Left cardiac atrium (tissue), 4 donors: ENCODE measurements at regions not wholly inside any gene's neighbourhood (a gene's known extent, or its start where the extent isn't known, plus 50 kb on each side); places are given as distances from the start of the nearest gene placed in this dataset.

Experiments used
- ATAC-seq, 2 donors: fragments of 200-7000 bp; cut with Tn5 transposase; one replicate each; pipeline ENCODE4 v1.9.1; 2020; ENCODE audit warnings: mild to moderate bottlenecking in 2 of 2, moderate library complexity in 2 of 2
- DNase-seq: peaks from one replicate; pipeline ENCODE4 v3.0.0-alpha.2; 2020
- intact Hi-C, 2 donors: fragments of 100-400 bp; cut with DNase I; formaldehyde crosslinking; loops; one replicate each; pipeline versions ENCODE4 v1.14.1 to v1.15.1; 2022 to 2023
- donor health status: DM: no; HTN: yes; CAD: no.
- donor health status: DM: no; HTN: yes; CAD: no; lungs with severe emphysema.
- donor health status: DM: yes; HTN: yes; CAD: no.
- donor health status: Dilated cardiomyopathy.

DNA sequence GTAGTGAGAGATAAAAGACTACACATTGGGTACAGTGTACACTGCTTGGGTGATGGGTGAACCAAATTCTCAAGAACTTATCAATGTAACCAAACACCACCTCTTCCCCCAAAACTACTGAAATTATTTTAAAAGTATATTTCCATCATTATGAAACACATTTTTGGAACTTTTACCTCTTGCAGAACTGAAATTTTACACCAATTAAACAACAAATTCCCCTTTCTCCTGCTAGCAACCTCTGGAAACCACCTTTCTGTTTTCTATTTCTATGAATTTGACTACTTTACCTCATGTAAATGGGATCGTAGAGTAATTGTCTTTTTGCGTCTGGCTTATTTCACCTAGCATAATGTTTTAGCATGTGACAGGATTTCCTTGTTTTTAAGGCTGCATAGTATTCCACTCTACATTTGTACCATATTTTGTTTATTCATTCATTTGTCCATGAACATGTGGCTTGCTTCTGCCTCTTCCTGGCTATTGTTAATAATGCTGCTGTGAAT, 149.9 kb upstream of the PHACTR1 start:
- ATAC-seq (no peak), DNase-seq (no peak)
- intact Hi-C loops = no loop called here

DNA sequence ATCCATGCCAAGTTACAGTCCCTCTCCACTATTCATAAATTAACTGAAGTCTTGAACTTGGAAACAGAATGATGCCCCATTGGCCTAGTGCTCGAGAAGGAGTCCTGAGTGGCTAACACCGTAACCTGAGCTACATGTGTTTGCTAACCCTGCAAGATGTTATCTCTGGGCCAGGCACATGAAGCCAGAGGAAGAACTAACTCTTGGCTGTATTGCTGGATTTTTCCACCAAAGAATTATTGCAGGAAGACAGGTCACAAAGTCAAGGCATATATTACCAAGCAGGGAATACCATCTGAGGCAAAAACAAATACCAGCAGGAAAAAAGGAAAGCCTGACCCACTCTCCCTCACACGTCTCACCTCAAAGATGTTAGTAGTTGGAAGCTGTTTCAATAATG, 148.9 kb upstream of the PHACTR1 start:
- ATAC-seq (no peak), DNase-seq (no peak)
- intact Hi-C loops = no loop called here

DNA sequence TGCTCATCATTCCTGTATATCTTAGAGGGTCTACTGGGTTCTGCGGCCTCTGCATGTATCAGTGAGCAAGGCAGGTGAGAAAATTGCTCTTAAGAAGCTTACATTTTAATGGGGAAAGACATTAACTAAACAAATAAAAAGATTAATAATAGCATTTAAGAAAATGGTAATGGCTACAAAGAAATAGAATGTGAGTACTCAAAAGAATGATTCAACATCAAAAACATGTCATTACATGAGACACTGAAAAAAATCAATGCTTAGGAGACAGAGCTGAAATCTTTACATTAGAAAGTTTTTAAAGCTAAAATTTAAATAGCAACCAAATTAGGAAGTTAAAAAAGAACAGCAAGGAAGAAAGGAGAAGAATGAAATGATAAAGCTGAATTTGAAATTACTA, 146.9 kb upstream of the PHACTR1 start:
- ATAC-seq (no peak), DNase-seq (no peak)
- intact Hi-C loops = no loop called here

DNA sequence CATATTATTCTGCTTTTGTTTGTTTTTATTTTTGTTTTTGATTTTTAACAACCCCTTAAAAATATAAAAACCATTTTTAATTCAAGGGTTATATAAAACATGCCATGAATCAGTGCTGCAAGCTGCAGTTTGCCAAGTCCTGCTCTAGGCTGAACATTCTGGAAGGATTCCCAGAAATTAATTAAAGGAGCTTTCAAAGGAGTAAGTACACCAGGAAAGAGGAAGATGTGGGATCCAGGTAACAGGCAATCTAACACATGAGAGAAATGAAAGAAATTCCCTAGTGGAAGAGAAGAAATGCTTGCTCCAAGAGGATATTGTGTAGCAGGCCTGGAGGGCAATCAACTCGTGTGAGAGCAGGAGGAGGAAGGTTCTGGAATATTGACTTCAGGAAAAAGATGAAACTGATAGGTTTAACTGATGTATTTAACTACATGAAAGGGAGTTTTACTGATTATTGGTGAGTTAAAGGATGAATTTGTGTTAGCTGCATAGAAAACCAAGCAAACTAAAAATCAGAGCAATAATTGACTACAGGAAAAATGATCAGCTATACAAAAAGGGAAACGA, 146.0 kb upstream of the PHACTR1 start:
- intact Hi-C loops = no loop called here
- peak; percentile 34 to 58 for ATAC-seq
- no peak for DNase-seq

DNA sequence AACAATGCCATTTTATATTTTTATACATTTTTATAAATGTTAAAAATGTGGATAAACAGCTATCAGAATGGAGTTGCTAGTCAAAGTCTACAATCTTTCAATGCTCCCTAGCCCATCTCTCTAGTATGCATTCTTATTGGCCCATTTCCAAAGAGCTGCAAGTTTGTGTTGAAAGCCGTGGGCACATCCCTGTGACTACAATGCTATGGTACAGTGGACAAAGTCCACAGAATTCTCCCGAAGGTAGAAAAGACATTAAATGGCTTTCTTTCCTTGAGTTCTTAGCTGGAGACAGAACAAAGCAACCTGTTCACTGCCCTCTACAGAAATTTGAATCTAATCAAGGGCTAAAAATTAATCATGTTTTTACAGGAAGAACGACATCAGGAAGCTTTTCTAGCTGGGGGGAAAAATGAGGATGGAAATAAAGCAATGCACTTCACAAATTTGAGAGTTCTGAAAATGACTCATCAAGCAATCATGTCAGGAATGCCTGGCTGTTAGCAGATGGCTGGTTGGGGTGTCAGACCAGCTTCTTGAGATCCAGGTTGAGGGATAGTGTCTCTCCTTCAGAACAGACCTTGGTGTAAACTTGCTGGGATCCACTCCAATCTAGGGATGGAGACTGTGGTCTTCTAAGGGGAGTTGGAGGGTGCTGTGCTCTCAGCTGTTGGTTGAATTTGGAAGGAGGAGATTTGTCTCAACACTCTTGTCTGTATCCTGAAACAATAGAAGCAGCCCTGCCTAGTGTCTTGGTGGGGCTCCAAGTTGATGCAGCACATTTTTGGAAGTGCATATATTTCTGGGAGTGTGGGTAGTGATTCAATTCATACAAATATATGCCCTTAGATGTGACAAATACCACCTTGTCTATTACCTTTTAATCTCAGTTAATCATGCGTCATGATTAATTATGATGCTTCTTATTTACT, 143.4 kb upstream of the PHACTR1 start:
- peak in 1 of 2 donors; percentile 63 for ATAC-seq
- intact Hi-C loops = no loop called here
- DNase-seq = no peak

DNA sequence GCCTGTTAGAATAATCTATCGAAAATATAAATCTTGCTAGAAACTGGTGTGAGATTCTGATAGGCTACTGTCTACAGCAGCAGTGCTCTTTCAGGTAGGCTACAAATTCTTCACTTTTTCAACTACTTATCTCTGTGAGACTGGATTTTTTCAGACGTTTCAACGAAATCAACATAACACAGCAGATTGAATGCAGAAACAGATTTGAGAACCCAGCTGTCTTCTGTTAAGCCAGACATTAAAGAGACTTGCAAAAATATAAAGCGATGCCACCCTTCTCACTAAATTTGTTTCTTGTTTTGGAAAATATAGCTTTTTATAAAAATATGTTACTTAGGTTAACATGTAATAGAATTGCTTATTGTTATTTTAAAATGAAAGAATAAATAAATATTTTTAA, 140.6 kb upstream of the PHACTR1 start:
- intact Hi-C loops = no loop called here
- ATAC-seq = no peak
- no peak for DNase-seq

DNA sequence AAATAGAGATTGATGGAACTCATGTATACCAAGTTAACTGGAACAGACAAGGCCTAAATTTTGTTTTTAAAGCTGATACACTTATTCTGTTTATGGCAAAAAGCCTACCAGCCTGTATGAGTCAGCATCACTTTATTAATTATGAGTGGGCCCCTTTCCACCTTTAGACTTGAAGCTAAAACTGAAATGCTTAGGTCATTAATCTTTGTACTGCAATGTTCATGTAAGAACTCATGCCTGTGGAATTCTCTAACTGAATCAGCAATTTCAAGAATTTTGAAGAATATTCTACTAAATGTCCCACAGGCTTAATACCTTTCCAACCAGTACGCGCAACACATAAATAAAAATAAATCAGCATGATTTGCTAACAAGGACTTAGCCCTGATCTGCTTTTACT, 140.2 kb upstream of the PHACTR1 start:
- intact Hi-C loops = no loop called here
- no peak for DNase-seq
- peak in 1 of 2 donors; percentile 77 for ATAC-seq

DNA sequence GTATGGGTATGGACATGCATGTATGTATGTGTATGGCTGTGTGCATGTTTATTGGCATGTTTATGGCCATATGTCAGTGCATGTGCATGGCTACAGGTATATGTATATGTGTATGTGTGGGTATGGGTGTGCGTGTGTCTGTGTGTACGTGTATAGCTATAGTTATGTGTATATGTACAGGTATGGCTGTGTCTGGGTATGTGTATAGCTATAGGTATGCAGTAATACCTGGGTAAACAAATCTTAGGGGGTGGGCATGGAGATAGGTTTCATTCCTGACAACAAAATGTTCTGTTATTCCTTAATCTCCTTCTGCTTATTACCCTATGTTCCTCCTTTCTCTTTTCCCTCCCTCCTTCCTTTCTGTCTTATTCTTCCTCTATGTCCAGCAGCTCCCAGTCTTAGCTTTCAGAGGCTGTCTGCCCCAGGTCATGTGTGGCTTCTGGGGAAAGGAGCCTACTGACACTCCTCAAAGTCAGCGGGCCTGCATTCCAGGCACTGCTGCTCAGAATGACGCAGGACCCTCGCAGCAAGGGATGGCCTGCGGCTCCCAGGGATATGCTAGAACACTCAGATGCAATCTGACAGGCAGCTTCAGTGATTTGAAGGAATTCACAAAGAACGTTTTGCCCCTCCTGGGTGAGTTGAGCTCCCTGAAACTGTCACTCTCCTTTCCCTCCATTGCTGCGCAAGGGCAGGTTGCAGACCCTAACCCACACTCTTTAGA, 139.3 kb upstream of the PHACTR1 start:
- DNase-seq = no peak
- ATAC-seq = no peak
- intact Hi-C loops = no loop called here

DNA sequence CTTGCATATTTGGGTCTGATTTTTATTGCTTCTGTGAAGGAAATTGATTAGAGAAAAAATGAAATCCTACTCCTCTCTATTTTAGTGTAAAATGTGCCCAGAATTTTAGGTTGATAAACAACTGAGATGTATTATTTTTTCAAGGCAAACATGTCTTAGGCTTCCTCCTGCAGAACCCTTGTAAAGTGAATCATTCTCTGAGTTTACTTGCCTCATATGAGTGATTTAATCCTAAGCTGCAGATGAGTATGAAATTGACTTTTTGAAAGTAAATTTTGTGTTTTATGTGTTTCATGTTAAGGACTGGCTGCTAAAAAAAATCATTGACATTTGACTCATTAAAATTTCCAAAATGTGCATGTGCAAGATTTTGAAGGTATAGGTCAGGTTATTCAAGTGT, 138.5 kb upstream of the PHACTR1 start:
- no peak for DNase-seq
- no peak for ATAC-seq
- intact Hi-C loops = no loop called here

DNA sequence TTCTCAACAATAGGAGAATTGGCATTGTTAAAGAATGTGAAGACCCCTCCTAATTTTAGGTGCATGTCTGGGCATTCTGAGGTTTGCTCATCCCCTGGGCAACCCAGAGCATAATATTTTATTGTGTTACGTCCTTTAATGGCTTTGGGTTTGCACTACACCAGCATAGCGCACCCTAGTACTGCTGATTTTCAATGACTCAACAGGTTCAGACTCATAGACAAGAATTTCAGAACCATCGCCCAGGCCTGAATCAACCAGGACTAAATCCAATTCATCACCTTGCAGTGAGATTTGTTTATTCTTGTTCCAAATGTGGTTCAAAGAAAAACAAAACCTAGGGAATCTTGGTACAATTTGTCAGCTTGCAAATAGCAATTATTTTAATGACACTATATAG, 137.8 kb upstream of the PHACTR1 start:
- DNase-seq = no peak
- ATAC-seq = no peak
- intact Hi-C loops = no loop called here

DNA sequence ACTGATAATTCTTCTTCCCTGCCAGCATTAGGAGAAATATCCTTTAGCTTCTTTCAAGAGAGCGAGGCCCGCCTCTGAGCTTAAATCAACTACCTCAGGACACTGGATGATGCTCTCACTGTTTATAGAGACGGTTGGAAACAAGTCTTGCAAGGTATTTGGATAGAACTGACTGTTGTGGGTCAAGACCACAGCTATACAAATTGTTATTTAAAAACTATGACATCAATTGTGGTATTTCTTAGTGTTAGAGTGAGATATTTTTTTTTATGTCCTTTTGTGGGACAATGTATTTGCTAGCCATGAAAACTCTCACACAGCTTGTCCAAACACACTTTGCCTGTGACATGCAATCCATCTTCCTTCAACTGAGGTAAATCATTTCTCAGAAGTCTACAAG, 136.3 kb upstream of the PHACTR1 start:
- intact Hi-C loops = no loop called here
- DNase-seq (no peak), ATAC-seq (no peak)

DNA sequence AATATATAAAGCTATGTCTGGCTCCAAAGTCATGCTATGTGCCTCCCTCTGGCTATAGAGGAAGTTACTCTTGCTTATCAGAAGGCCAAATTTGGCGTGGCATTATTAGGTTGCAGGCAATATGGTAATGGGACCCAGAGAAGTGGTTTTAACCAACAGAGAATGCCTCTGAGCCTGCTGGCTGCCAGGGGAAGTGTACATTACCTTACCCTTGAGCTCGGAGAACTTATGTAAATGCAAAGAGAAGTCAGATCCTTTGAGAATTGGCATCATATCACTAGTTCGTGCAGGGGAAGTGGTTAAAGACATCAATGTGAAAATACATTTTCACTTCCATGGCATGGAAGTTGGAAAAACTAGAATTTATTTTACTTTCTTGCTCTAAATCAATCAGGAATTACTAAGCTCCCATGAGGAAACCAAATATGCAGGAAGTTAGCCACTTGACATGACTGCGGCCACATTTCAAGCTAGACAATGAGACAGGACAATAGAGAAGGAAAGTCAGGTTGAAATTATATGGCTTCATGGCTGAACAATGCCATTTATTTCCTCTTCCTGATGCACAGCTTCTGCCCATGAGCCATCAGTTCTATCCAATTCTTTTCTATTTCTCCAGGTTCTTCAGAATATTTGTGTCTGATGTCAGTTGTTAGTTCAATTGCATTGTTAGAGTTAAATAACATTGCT, 134.0 kb upstream of the PHACTR1 start:
- DNase-seq = no peak
- no peak for ATAC-seq
- intact Hi-C loops = no loop called here

DNA sequence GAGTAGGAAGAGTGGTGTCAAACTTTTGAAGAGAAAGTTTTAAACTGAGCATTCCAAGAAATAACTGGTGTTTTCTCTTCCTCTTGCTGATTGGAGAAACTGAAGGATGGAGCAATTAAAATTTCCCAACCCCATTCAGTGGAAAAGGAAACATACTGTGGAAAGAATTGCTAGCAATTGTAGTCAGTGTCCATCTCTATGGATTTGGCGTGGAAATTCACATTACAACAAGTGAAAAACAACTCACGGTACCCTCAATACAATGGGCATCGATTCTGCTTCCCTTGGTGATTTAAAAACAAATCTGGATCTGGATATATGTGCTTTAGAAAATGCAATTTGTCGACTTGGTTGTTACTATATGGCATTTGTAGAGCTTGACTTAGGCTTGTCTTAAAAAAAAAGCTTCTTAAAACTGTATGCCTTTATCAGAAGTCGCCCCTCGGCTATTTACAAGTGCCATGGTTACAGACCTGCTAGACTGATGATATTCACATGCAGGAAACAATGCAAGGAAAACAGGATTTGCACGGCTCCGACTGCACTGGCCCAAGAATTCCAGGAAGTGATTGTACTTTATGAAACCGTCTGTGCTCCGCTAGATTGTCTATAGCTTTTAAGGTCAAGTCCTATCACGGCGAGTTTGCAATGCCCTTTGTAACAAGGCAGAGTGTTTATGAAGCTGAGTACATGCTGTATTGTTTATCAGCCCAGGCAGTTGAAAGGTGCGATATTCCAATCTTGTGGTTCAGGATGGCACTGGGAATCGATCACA, 131.7 kb upstream of the PHACTR1 start:
- peak; percentile 43 to 53 for ATAC-seq
- intact Hi-C loops = no loop called here
- no peak for DNase-seq

DNA sequence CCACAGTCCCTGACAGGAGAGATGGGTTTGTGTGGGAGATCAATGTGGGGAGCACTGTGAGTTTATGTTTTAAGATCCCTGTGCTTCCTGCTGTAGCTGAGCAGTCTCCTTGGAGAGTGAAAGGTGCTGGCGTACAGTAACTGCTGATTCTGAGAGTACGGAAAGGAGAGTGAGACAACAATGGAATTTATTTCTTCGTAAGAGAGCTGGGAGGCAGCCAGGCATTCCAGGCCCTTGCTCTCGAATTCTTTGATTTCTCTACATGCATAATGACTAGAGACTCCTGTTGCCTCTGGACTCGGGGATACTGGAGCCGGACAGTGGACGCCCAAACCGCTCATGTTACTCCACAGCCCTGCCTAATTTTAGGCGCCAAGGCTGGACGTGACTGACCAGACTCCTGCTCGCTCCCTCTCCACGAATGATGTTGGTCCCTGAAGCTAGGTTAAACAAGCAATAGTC, 131.0 kb upstream of the PHACTR1 start:
- intact Hi-C loops = no loop called here
- ATAC-seq (peak; percentile 53 to 54), DNase-seq (peak; percentile 39)

DNA sequence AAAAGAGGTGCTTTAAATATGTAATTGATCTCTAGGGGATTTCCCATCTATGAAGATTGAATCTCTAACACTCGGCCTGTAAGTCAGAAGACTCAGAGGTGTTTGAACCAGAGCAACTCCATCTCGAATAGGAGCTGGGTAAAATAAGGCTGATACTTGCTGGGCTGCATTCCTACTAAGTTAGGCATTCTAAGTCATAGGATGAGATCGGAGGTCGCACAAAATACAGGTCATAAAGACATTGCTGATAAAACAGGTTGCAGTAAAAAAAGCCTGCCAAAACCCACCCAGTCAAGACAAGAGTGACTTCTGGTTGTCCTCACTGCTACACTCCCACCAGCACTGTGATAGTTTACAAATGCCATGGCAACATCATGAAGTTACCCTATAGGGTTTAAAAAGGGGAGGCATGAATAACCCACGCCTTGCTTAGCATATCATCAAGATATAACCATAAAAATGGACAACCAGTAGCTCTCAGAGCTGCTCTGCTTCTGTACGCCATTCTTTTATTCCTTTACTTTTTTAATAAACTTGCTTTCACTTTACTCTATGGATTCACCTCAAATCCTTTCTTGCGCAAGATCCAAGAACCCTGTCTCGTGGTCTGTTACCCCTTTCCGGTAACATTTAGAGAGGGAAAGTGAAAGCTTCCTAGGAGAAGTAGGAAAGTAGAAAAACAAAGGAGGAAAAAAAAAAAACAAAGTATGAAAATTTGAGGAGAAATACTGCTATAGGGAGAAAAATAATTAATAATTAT, 129.7 kb upstream of the PHACTR1 start:
- ATAC-seq (no peak), DNase-seq (no peak)
- intact Hi-C loops = no loop called here

DNA sequence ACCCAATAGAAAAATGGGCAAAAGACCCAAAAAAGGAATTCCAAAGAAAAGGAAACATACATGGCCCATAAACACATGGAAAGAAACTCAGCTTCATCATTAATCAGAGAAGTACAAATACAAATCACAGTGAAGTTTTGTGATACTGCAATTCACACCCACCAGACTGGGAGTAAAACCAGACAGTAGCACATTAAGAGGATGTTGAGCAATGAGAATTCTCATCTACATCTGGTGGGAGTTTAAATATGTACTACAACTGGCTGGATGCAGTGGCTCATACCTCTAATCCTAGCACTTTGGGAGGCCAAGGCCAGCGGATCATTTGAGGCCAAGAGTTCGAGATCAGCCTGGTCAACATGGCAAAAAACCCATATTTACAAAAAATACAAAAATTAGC, 125.7 kb upstream of the PHACTR1 start:
- intact Hi-C loops = no loop called here
- no peak for ATAC-seq
- DNase-seq = no peak

DNA sequence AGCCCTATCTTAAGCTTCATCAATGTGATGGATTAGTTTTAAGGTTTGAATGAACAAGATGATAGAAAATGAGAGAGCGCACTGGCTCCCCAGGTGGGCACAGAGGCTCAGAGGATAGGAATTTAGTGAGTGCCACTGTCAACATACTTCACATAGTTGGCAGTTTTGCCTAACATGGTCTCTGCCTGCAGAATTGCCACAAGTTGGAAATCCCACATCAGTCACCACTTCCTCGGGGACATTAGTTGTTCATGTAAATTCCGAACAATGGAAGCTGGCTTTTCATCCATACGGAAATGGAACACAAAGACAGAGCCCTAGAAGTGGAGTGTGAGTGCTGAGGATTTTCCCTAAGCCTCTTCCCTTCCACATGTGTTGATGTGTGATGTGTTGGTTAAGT, 123.9 kb upstream of the PHACTR1 start:
- DNase-seq (no peak), ATAC-seq (no peak)
- intact Hi-C loops = no loop called here
